ENCODE measurements at regions not wholly inside any gene's neighbourhood (a gene's known extent, or its start where the extent isn't known, plus 50 kb on each side); places are given as distances from the start of the nearest gene placed in this dataset.

DNA sequence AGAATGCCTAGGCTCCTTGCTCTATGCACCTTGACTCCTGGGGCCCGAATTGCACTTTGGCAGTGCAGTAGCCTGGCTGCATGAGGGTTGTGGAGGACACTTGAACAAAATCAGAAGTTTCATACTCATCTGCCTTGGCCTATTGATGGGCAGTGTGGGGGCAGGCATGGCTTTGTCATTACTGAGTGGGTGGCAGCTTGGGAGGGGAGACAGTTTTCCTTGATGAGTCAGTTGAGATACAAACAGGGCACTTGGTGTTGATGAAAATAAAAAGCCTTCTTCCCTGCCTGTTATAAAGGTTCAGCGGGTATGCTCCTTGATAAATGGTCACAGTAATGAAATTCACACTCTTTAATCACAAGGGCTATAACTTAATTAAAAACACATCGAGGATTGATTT is 126.8 kb upstream of the MAMLD1 start:
- no peaks in the 10 kb centered on the region for H3K9me3 ChIP-seq (ENCODE audit: control insufficient read depth, insufficient read depth, low read length)
- Mint-ChIP-seq H3K4me3 (no peak overlapping the region), H3K27me3 (ENCODE audit: low read depth in 2 of 2) (peaks cover 0 to 15% of the 10 kb centered on the region in 2 donors), H3K9me3 (no peaks in the 10 kb centered on the region), H3K27ac (no peak overlapping the region), H3K36me3 (no peaks in the 10 kb centered on the region), H3K4me1 (no peaks in the 10 kb centered on the region)
- DNase-seq, result no peak
- intact Hi-C loops (cut with micrococcal nuclease), result no loop called here
- H3K4me1 ChIP-seq (ENCODE audit: control insufficient read depth, insufficient read depth, low read length), result no peaks in the 10 kb centered on the region
- no peaks in the 10 kb centered on the region for H3K27me3 ChIP-seq (ENCODE audit: control insufficient read depth, insufficient read depth, low read length)
- ATAC-seq, result no peak
- no peak overlapping the region for H3K4me3 ChIP-seq (ENCODE audit: low read length)
- H3K36me3 ChIP-seq (ENCODE audit: control insufficient read depth, insufficient read depth, low read length), result no peaks in the 10 kb centered on the region
- no peak overlapping the region for H3K27ac ChIP-seq (ENCODE audit: low read length)
- TF ChIP-seq, protein P1, sequence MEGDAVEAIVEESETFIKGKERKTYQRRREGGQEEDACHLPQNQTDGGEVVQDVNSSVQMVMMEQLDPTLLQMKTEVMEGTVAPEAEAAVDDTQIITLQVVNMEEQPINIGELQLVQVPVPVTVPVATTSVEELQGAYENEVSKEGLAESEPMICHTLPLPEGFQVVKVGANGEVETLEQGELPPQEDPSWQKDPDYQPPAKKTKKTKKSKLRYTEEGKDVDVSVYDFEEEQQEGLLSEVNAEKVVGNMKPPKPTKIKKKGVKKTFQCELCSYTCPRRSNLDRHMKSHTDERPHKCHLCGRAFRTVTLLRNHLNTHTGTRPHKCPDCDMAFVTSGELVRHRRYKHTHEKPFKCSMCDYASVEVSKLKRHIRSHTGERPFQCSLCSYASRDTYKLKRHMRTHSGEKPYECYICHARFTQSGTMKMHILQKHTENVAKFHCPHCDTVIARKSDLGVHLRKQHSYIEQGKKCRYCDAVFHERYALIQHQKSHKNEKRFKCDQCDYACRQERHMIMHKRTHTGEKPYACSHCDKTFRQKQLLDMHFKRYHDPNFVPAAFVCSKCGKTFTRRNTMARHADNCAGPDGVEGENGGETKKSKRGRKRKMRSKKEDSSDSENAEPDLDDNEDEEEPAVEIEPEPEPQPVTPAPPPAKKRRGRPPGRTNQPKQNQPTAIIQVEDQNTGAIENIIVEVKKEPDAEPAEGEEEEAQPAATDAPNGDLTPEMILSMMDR (IDR thresholded peaks at IDR 0.05), result no peak
- WGBS (ENCODE audit: insufficient coverage), result 75% methylated on average over 2 of the region's 3 CpGs

GRCh38 chrX:150238632-150239382 is 124.3 kb upstream of the MAMLD1 start:
- no peak overlapping the region for H3K27ac Mint-ChIP-seq
- no peak overlapping the region for H3K4me3 Mint-ChIP-seq
- H3K27me3 Mint-ChIP-seq (ENCODE audit: low read depth in 2 of 2), result no peaks in the 10 kb centered on the region
- TF ChIP-seq, protein P1 (IDR thresholded peaks at IDR 0.05), result no peak
- no peaks in the 10 kb centered on the region for H3K4me1 Mint-ChIP-seq
- Histone ChIP-seq H3K27ac (ENCODE audit: low read length) (no peak overlapping the region), H3K9me3 (ENCODE audit: control insufficient read depth, insufficient read depth, low read length) (no peaks in the 10 kb centered on the region), H3K27me3 (ENCODE audit: control insufficient read depth, insufficient read depth, low read length) (no peaks in the 10 kb centered on the region), H3K36me3 (ENCODE audit: control insufficient read depth, insufficient read depth, low read length) (no peaks in the 10 kb centered on the region), H3K4me3 (ENCODE audit: low read length) (no peak overlapping the region), H3K4me1 (ENCODE audit: control insufficient read depth, insufficient read depth, low read length) (no peaks in the 10 kb centered on the region)
- 65% methylated on average over 6 of the region's 6 CpGs for WGBS (ENCODE audit: insufficient coverage)
- ATAC-seq (no peak), DNase-seq (no peak)
- no peaks in the 10 kb centered on the region for H3K36me3 Mint-ChIP-seq
- intact Hi-C loops (cut with micrococcal nuclease), result no loop called here
- no peaks in the 10 kb centered on the region for H3K9me3 Mint-ChIP-seq

DNA sequence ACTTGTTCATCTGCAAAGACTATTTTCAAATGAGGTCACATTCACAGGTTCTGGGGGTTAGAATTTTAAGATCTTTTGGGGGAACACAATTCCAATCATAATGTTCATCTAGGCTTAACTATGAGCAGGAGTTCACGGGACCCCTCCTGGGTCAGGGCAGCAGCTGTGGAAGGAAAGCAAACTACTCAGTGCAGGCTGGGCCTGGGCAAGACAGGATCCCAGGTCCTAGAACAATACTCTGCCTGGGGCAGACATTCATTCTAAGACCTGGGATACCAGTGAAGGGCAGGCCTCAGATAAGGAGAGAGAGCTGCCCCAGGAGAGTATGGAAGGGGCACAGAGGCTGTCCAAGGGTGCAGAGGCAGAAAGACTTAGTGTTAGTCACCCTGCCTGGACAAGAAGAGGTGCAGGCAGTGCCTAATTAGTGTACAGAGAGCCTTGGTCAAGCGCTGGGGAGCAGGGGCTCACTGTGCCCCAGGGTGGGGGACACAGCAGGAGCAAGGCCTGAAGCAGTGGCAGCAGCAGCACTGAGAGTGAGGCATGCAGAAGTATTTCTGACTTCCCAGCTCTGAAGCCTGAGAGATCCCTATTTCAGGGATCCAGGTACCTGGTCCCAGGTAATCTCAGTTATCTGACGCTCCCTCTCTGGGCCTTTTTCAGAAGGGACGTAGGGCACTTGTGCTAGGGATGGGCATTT is 123.0 kb upstream of the MAMLD1 start:
- intact Hi-C loops (cut with micrococcal nuclease), result no loop called here
- Histone ChIP-seq H3K27me3 (ENCODE audit: control insufficient read depth, insufficient read depth, low read length) (no peaks in the 10 kb centered on the region), H3K4me1 (ENCODE audit: control insufficient read depth, insufficient read depth, low read length) (no peaks in the 10 kb centered on the region), H3K27ac (ENCODE audit: low read length) (no peak overlapping the region), H3K9me3 (ENCODE audit: control insufficient read depth, insufficient read depth, low read length) (no peaks in the 10 kb centered on the region), H3K36me3 (ENCODE audit: control insufficient read depth, insufficient read depth, low read length) (no peaks in the 10 kb centered on the region), H3K4me3 (ENCODE audit: low read length) (no peak overlapping the region)
- Mint-ChIP-seq H3K4me3 (no peak overlapping the region), H3K27ac (no peak overlapping the region), H3K27me3 (ENCODE audit: low read depth in 2 of 2) (peaks cover 0 to 1% of the 10 kb centered on the region in 2 donors), H3K9me3 (no peaks in the 10 kb centered on the region), H3K4me1 (no peaks in the 10 kb centered on the region), H3K36me3 (no peaks in the 10 kb centered on the region)
- ATAC-seq, result no peak
- WGBS (ENCODE audit: insufficient coverage), result 96% methylated on average over 4 of the region's 4 CpGs
- TF ChIP-seq, protein P1 (IDR thresholded peaks at IDR 0.05), result no peak
- no peak for DNase-seq

Measured in natural killer cell (primary cell).